MM.1S (cell line): ENCODE measurements at regions not wholly inside any gene's neighbourhood (a gene's known extent, or its start where the extent isn't known, plus 50 kb on each side); places are given as distances from the start of the nearest gene placed in this dataset.
"Not testable (repeated sequence)": the region's sequence is repeated elsewhere in the genome, so short reads cannot be mapped to it uniquely, and the experiment has no call there.

Source experiments
- CTCF ChIP-seq: fragments of 300-600 bp; sonication (generic); IDR thresholded peaks from 2 replicates; pipeline ENCODE4 v1.5.1; 2016; ENCODE audit warnings: antibody characterized with exemption, low read length, mixed read lengths
- EZH2 ChIP-seq: fragments of 300-600 bp; sonication (generic); optimal IDR thresholded peaks from 2 replicates; pipeline ENCODE3; 2017; ENCODE audit warnings: low read depth, mild to moderate bottlenecking, antibody characterized with exemption, low read length, mixed read lengths
- EZH2phosphoT487 ChIP-seq: fragments of 300-600 bp; sonication (generic); IDR thresholded peaks from 2 replicates; pipeline ENCODE4 v1.6.1; 2018; ENCODE audit warnings: antibody characterized with exemption, low read length

GRCh38 chr2:121853149-121853548, 97.7 kb downstream of the TSN start:
- TF ChIP-seq CTCF, EZH2phosphoT487, EZH2: not testable (repeated sequence)
